ENCODE measurements at regions not wholly inside any gene's neighbourhood (a gene's known extent, or its start where the extent isn't known, plus 50 kb on each side); places are given as distances from the start of the nearest gene placed in this dataset.

DNA sequence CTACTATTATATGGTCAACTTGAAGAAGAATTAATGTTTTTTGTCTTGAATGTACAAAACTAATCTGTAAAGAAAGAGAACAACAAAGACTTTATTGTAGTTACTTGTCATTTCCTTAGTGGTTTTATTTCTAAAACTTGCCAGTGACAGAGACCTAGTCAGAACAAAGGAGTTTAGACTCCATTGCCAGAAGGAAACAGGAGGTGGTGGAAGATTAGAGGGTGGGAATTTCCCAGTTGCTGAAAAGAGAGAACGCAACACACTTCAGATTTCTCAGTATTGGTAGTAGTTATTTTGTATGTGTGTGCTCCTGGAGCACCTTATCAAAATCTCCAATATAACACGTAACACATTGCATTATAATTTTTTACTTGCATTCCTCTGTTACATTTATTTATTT lies 81.4 kb downstream of the CDCA7 start:
- TF ChIP-seq, protein P1, sequence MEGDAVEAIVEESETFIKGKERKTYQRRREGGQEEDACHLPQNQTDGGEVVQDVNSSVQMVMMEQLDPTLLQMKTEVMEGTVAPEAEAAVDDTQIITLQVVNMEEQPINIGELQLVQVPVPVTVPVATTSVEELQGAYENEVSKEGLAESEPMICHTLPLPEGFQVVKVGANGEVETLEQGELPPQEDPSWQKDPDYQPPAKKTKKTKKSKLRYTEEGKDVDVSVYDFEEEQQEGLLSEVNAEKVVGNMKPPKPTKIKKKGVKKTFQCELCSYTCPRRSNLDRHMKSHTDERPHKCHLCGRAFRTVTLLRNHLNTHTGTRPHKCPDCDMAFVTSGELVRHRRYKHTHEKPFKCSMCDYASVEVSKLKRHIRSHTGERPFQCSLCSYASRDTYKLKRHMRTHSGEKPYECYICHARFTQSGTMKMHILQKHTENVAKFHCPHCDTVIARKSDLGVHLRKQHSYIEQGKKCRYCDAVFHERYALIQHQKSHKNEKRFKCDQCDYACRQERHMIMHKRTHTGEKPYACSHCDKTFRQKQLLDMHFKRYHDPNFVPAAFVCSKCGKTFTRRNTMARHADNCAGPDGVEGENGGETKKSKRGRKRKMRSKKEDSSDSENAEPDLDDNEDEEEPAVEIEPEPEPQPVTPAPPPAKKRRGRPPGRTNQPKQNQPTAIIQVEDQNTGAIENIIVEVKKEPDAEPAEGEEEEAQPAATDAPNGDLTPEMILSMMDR (IDR thresholded peaks at IDR 0.05), result no peak
- no peak for TF ChIP-seq POLR2A (IDR thresholded peaks at IDR 0.05)
